ENCODE measurements at regions not wholly inside any gene's neighbourhood (a gene's known extent, or its start where the extent isn't known, plus 50 kb on each side); places are given as distances from the start of the nearest gene placed in this dataset.
"Not testable (repeated sequence)": the region's sequence is repeated elsewhere in the genome, so short reads cannot be mapped to it uniquely, and the experiment has no call there.

GRCh38 chr1:200496937-200497336 lies 87.1 kb upstream of the ZNF281 start:
- ATAC-seq (no peak), DNase-seq (ENCODE audit: low spot score) (no peak)

GRCh38 chr1:200495901-200496300 lies 86.1 kb upstream of the ZNF281 start:
- DNase-seq (ENCODE audit: low spot score) (no peak), ATAC-seq (no peak)

DNA sequence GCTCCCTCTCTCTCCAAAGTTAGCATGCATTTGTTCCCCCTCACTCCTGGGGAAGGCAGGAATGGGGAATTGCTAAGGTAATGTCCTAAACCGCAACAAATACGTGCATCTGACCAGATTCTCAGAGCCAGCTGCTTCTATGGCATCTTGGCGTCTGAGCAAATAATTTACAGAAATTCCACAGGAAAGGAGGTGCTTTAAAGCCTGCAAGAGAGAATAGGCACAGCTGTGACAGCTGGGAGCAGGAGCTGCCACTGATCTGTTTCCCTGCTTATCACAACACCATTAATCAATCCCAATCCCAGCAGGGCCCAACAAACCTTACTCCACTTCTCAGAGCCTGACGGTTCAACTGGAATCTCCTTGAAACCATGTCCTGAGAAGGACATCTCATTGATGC lies 83.5 kb upstream of the ZNF281 start:
- no peak for DNase-seq (ENCODE audit: low spot score)
- ATAC-seq, result no peak

DNA sequence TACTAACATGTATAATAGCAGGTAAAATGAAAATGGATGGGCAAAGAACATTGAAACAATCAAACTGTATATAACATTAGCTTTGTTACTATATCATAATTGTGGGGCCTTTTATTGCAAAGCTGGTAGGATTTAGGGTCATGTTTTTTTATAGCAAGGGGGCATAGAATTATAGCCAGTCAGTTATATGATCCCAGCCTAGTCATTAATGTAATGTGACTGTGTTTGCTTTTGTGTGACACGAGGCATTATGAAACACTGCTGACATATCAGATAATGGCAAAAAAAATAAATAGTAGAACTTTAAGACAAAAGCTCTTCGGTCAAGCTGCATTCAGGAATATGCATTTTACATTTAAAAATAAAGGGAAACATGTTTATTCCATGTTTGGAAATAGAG lies 81.3 kb upstream of the ZNF281 start:
- peak; percentile 35 for ATAC-seq

DNA sequence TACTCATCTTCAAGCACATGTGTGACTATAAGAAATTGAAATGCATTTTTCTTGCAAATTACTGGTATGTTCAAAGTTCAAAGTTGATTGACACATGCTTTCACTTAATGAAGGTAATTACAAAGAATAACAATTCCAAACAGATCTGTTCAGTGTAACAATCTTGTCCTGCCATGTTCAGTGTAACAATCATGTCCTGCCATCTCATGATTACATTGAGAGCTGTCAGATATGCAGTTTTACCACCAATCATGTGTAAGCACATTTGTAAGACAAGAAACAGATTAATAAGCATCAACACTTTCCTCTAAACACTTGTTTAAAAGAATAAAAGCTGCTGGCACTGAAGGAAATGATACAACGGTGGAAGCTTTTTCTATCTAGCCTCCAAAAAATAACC lies 80.3 kb upstream of the ZNF281 start:
- ATAC-seq (no peak), DNase-seq (ENCODE audit: low spot score) (no peak)

More for the DNA sequence above, 81.3 kb upstream of the ZNF281 start:
- no peak for DNase-seq (ENCODE audit: low spot score)

GRCh38 chr1:200488375-200489165 lies 78.7 kb upstream of the ZNF281 start:
- ATAC-seq (peak; percentile 91), DNase-seq (ENCODE audit: low spot score) (peak; percentile 64)

DNA sequence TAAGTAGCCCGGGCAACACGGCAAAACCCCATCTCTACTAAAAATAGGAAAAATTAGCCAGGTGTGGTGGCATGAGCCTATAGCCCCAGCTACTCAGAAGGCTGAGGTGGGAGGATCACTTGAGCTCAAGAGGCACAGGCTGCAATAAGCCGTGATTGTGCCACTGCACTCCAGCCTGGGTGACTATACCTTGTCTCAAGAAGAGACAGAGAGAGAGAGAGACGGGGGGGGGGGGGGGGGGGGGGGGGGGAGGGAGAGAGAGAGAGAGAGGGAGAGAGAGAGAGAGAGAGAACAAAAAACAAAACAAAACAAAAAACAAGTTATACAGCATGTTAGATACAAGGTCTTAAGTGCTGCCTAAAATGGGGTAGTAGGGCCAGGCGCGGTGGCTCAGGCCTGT lies 77.8 kb upstream of the ZNF281 start:
- DNase-seq (ENCODE audit: low spot score) (no peak), ATAC-seq (no peak)

DNA sequence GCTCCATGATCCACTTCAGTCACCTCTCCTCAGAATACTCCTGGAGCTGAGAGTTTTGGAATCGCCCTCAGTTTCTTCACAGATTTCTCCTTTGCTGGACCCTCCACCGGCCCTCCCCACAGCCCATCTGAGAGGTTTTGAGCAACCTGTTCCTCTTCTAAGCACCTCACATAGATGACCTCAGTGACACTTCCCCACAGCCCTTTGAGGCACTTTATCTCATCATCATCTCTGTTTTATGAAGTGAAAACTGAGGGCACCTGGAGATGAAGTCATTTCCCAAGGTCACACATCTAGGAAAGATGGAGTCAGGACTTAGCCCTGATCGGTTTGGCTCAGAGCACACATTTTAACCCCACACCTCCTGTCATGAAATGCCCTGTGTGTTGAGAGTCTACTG lies 76.8 kb upstream of the ZNF281 start:
- DNase-seq (ENCODE audit: low spot score), result no peak

DNA sequence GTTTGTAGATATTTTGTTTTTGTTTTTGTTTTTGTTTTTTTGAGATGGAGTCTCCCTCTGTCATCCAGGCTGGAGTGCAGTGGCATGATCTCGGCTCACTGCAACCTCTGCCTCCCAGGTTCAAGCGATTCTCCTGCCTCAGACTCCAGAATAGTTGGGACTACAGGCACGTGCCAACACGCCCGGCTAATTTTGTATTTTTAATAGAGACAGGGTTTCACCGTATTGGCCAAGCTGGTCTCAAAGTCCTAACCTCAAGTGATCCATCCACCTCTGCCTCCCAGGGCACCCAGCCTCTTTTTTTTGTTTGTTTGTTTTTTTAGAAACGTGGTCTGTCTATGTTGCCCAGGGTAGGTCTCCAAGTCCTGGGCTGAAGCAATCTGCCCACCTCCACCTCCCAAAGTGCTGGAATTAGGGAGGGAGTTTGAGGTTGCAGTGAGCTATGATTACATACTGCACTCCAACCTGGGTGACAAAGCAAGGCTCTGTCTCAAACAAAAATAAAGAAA lies 74.7 kb upstream of the ZNF281 start:
- ATAC-seq; DNase-seq (ENCODE audit: low spot score): not testable (repeated sequence)

More for the DNA sequence above, 76.8 kb upstream of the ZNF281 start:
- ATAC-seq, result no peak

DNA sequence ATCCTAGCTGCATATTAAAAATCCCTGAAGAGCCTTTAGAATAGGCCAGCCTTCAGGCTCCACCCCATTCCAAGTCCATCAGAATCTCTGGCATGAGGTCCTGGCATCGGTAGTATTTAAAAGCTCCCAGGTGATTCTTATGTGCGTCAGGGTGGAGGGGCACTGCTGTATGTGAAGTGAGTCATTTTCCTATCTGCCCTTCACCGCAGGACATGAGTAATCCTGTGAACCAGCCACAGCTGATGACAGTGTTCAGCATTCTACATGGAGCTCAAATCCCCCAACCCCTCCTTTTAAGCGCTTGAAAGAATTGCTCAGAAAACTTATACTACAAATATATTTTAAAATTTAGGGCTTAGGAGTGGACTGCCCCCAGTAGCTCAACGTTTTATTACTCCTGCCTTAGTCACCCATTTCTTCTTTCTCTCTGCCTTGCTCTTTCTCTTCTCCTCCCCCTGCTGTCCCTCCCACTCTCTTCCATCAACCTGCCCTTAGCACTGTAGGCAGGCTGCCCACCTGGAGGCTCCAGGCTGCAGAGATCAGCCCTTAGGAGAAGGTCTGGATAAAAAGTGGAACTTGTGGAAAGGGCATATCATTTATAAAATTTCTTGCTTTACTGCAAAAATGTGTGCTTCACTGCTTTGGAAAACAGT lies 73.8 kb upstream of the ZNF281 start:
- ATAC-seq (peak; percentile 79), DNase-seq (ENCODE audit: low spot score) (peak; percentile 69)

DNA sequence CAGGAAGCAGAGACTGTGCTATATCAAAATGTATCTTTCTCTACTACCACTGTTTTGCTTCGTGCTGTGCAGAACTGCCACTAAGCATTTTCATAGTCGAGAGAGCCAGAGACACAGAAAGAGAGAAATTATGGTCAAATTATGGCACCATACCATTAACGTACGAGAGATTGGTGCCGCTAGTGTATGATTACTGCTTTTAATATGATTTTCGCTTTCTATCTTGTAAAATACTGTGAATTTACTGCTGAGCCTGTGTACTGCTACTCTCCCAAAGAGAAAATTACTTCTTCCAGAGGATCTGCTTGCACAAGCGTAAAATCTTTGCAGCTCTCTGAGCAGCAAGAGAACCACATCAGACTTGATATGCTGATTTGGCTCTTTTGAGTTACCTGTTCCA lies 71.1 kb upstream of the ZNF281 start:
- no peak for ATAC-seq
- DNase-seq (ENCODE audit: low spot score), result no peak

DNA sequence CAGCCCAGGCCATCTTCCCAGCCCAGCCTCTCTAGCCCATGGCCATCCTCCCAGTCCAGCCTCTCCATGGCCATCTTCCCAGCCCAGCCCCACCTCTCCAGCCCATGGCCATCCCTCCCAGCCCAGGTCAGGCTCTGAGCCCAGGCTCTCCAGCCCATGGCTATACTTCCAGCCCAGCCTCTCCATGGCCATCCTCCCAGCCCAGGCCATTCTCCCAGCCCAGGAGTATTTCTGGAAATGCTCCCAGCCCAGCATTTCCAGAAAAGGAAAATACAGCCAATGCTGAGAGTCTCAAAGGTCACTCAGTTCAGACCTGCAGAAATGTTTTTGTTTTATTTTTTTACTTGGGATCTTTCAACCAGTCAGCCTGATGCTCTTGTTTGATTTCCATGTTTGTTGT lies 70.0 kb upstream of the ZNF281 start:
- DNase-seq (ENCODE audit: low spot score) (peak; percentile 80), ATAC-seq (peak; percentile 77)

DNA sequence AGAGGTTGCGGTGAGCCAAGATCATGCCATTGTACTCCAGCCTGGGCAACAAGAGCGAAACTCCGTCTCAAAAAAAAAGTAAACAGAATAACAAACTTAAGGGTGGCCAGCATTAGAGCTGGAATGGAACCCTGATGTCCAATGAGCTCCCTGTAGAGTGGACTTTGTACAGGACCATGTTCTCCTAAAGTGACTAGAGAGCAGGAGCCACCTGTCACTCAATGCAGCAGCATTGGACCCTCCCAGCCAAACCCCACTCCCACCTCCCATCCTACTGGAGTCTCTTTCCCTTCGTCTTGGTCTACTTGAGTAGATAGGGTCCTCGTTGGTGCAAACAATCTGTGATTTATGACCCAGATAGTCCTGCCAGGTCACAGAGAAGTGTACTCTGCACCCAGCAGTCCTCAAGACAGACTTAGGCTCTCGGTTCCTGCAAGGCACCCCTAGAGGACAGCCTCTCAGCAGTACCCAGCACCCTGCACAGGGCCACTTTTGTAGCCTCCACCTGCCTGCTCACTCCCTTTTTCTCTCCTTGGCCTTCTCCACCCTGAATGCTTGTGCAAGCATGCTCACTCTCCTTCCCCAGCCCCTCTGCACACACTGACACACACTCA lies 69.2 kb upstream of the ZNF281 start:
- ATAC-seq (no peak), DNase-seq (ENCODE audit: low spot score) (no peak)

- ATAC-seq (peak; percentile 60), DNase-seq (ENCODE audit: low spot score) (no peak)
Observed at GRCh38 chr1:200478239-200478623, 68.4 kb upstream of the ZNF281 start.

DNA sequence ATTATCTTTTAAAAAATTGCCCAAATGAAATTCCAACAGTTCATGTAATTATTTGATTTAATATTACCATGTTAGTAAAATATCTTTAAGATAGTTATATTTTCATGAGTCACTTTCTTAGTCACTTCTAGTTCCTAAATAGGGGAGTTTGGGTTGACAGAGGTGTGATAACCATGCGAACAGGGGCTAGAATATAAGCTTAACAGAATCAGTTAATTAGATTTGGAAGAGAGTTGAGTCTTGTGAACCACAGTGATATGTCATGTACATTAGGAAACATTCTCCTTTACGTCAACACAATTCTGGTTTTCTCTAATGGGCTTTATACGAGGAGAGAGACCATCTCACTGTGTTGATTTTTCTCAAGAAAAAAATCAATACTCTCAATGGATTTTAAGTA lies 64.8 kb upstream of the ZNF281 start:
- ATAC-seq, result no peak

DNA sequence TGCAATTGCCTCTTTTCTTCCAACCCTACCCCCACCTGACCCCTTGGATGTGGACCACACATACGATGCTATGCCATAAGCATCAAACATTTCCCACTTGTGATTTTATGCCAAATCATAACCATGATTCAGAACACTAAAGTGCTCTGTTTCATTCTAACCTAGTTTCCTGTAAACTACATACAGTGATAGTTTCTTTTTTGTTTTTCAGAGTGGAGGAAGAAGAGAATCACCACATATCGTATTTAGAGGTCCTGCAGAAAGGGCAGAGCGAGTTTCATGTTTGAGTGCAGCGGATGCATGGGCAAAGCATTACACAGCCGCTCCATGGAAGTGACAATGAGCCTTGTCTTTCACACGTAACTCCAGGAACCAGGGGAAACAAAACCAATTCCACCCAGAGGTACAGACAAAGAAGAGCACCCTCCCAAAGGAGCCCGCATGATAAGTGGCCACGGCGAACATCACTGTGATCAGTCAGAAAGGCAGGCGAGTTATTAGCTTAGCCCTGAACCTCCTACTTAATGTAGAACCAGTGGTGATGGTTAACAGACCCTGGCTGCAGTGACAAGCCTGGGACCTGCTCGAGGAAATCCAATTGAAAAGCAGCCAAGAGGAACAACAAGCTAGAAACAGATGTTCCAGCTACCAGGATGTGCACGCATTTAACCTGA lies 64.0 kb upstream of the ZNF281 start:
- ATAC-seq (no peak), DNase-seq (ENCODE audit: low spot score) (no peak)

More for the DNA sequence above, 64.8 kb upstream of the ZNF281 start:
- no peak for DNase-seq (ENCODE audit: low spot score)

DNA sequence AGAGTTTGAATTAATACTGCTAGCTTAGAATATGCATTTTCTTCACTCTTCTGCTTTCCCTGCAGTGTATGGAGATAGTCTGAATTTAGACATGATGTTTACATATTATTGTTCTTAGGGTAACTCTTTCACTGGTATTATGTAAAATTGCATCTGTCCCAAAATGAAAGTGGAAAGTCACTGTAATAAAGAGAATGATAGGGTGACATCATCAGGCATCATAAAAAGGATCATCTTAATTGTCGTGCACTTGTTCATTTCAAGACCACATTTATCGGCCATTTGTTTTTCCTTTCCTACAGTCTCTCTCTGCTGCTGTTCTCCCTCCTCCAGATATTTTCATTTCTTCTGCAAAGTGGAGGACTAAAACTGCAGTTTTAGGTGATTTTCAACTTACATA lies 61.9 kb upstream of the ZNF281 start:
- DNase-seq (ENCODE audit: low spot score) (no peak), ATAC-seq (no peak)

DNA sequence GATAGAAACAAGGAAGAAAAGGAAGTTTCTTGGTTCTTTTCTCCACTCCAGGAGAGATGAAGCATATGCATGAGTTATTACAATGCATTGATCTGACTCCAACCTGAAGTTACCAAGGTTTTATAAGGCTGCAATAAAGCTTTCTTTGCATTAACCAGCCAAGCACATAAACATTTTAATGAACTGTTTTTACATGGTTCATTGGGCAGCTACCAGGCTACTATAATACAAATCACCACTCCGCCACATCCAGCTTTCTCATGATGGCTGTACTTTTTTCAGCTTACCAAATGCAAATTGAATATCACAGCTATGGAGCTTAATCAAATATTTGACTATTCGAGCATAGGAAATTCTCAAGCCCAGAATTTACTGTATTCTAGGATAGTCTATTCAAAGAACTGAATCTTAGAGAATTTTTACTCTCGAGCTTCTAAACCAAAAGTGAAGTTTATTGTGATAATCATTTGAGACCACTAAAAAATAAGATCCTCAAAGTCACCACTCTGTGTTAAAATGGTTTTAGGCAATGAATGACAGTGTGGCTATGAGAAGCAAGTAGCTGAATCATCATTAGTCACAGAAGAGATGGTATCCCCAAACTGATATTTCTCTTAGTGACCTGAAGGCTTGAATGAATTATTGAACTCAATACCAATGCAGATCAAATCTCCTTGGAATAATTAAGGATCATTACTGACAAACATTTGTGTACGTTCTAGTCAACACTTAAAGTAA lies 58.6 kb upstream of the ZNF281 start:
- DNase-seq (ENCODE audit: low spot score) (no peak), ATAC-seq (no peak)

DNA sequence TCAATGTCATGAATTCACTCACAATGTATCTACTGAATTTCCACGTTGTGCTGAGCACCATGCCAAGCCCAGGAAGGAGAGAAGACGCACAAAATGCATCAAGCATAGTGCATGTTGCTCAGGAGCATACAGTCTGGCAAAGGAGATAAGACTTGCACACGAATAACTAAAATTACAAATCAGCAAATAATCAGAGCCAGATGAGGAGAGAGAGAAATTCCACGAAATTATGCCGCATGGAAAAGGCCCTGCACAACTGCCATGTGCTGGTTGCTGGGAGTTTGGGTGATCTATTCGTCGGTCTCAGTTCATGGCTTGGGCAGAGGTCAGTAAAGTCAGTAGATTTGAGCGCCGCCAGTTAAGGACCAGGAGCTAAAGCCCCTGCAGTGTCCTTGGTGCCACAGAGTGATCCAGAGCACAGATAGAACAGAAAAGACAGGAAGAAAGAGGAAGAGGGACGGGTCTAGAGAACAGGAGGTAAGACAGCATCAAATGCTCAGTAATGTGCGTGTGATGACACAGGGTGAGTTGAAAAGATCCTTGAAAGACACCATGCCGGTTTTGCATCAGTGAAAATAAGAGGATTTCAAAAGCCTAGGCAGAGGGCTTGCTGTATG lies 55.1 kb upstream of the ZNF281 start:
- ATAC-seq, result no peak
- no peak for DNase-seq (ENCODE audit: low spot score)

Measured in left lobe of liver (tissue), 2 donors.